ENCODE measurements at regions not wholly inside any gene's neighbourhood (a gene's known extent, or its start where the extent isn't known, plus 50 kb on each side); places are given as distances from the start of the nearest gene placed in this dataset.

DNA sequence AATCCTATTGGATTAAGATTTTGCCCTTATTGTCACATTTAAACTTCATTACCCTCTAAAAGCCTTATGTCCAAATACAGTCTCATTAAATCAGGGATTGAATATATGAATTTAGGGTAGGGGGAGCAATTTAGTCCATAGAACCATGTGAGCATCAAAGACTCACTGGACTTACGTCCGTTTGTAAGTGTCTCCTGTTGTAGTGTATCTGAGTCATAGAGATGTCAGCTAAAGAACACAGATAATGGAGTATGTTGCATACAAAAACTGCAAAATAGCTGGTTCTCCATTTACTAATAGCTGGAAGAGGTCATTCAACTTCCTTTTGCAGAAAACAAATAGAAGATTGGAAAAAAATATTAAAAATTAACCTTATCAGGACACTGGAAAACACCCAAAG is 599.1 kb upstream of the SOX9 start:
- H3K27me3 ChIP-seq, result no peaks in the 10 kb centered on the region
- DNase-seq (ENCODE audit: low spot score), result no peak
- WGBS (ENCODE audit: low lambda C conversion rate, missing lambda C conversion rate), result 82% methylated on average over 2 of the region's 2 CpGs

DNA sequence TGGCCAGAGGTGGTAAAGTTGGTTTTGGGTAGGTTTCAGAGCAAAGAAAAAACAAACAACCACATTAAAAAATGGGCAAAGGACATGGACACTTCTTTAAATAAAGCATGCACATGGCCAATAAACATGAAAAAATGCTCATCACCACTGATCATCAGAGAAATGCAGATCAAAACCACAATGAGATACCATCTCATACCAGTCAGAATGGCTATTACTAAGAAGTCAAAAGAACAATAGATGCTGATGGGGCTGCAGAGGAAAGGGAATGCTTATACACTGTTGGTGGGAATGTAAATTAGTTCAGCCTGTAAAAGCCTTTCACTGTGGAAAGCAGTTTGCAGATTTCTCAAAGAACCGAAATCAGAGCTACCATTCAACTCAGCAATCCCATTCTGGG is 598.4 kb upstream of the SOX9 start:
- H2AFZ ChIP-seq, result no peak overlapping the region
- 73% methylated on average over 1 of the region's 1 CpG for WGBS (ENCODE audit: low lambda C conversion rate, missing lambda C conversion rate)
- DNase-seq (ENCODE audit: low spot score), result no peak
- H3K36me3 ChIP-seq (replicated peaks; ENCODE audit: insufficient read depth, low read depth), result no peaks in the 10 kb centered on the region
- H3K79me2 ChIP-seq, result no peaks in the 10 kb centered on the region
- H3K4me1 ChIP-seq (ENCODE audit: insufficient read depth), result no peaks in the 10 kb centered on the region
- H3K4me2 ChIP-seq, result no peak overlapping the region
- H3K9me3 ChIP-seq (ENCODE audit: low read depth), result no peaks in the 10 kb centered on the region
- no peaks in the 10 kb centered on the region for H3K27me3 ChIP-seq
- no peaks in the 10 kb centered on the region for H3K9me2 ChIP-seq (replicated peaks; ENCODE audit: insufficient read depth)
- H4K20me1 ChIP-seq (ENCODE audit: insufficient read depth, poor library complexity, severe bottlenecking), result no peaks in the 10 kb centered on the region
- H3K4me3 ChIP-seq, result no peak overlapping the region
- H3K27ac ChIP-seq, result no peak overlapping the region
- TF ChIP-seq EZH2 (IDR thresholded peaks at IDR 0.05; ENCODE audit: borderline replicate concordance) (no peak), EZH2phosphoT487 (IDR thresholded peaks at IDR 0.05; ENCODE audit: low read depth, severe bottlenecking, unreplicated experiment) (no peak)
- TF ChIP-seq, protein P1, sequence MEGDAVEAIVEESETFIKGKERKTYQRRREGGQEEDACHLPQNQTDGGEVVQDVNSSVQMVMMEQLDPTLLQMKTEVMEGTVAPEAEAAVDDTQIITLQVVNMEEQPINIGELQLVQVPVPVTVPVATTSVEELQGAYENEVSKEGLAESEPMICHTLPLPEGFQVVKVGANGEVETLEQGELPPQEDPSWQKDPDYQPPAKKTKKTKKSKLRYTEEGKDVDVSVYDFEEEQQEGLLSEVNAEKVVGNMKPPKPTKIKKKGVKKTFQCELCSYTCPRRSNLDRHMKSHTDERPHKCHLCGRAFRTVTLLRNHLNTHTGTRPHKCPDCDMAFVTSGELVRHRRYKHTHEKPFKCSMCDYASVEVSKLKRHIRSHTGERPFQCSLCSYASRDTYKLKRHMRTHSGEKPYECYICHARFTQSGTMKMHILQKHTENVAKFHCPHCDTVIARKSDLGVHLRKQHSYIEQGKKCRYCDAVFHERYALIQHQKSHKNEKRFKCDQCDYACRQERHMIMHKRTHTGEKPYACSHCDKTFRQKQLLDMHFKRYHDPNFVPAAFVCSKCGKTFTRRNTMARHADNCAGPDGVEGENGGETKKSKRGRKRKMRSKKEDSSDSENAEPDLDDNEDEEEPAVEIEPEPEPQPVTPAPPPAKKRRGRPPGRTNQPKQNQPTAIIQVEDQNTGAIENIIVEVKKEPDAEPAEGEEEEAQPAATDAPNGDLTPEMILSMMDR (IDR thresholded peaks at IDR 0.05; ENCODE audit: poor library complexity), result no peak

More for the DNA sequence above, 599.1 kb upstream of the SOX9 start:
- no peaks in the 10 kb centered on the region for H3K36me3 ChIP-seq (replicated peaks; ENCODE audit: insufficient read depth, low read depth)
- no peak overlapping the region for H3K4me3 ChIP-seq
- no peaks in the 10 kb centered on the region for H3K9me3 ChIP-seq (ENCODE audit: low read depth)
- no peaks in the 10 kb centered on the region for H3K4me1 ChIP-seq (ENCODE audit: insufficient read depth)
- H3K4me2 ChIP-seq, result no peak overlapping the region
- no peaks in the 10 kb centered on the region for H4K20me1 ChIP-seq (ENCODE audit: insufficient read depth, poor library complexity, severe bottlenecking)
- no peaks in the 10 kb centered on the region for H3K9me2 ChIP-seq (replicated peaks; ENCODE audit: insufficient read depth)
- no peak overlapping the region for H2AFZ ChIP-seq
- H3K27ac ChIP-seq, result no peak overlapping the region
- TF ChIP-seq, protein P1 (IDR thresholded peaks at IDR 0.05; ENCODE audit: poor library complexity), result no peak
- no peak for TF ChIP-seq EZH2 (IDR thresholded peaks at IDR 0.05; ENCODE audit: borderline replicate concordance)
- TF ChIP-seq EZH2phosphoT487 (IDR thresholded peaks at IDR 0.05; ENCODE audit: low read depth, severe bottlenecking, unreplicated experiment), result no peak
- H3K79me2 ChIP-seq, result no peaks in the 10 kb centered on the region

DNA sequence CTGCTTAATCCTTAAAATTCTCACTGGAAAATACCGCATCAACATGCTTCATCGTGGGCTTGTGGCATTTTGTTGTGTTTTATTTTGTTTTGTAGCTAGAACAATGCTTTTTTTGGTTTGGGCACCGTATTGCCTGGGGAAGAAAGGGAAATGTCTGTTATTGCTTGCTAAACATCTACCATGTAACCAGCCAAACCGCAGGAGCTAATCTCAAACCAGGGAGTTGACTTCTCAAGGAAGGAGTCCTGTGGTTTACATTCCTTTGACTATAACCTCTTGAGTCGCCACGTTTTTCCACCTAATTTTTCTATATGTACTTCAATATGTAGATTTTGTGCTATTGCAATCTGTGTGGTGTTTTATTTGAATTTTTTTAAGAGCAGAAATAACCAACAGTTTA is 593.5 kb upstream of the SOX9 start:
- no peak overlapping the region for H2AFZ ChIP-seq
- H3K27me3 ChIP-seq, result peaks cover 3% of the 10 kb centered on the region
- H4K20me1 ChIP-seq (ENCODE audit: insufficient read depth, poor library complexity, severe bottlenecking), result no peaks in the 10 kb centered on the region
- no peak for TF ChIP-seq EZH2phosphoT487 (IDR thresholded peaks at IDR 0.05; ENCODE audit: low read depth, severe bottlenecking, unreplicated experiment)
- no peak for TF ChIP-seq EZH2 (IDR thresholded peaks at IDR 0.05; ENCODE audit: borderline replicate concordance)
- TF ChIP-seq, protein P1 (IDR thresholded peaks at IDR 0.05; ENCODE audit: poor library complexity), result no peak
- H3K9me2 ChIP-seq (replicated peaks; ENCODE audit: insufficient read depth), result no peaks in the 10 kb centered on the region
- no peaks in the 10 kb centered on the region for H3K36me3 ChIP-seq (replicated peaks; ENCODE audit: insufficient read depth, low read depth)
- no peaks in the 10 kb centered on the region for H3K9me3 ChIP-seq (ENCODE audit: low read depth)
- no peak overlapping the region for H3K4me2 ChIP-seq
- no peak for DNase-seq (ENCODE audit: low spot score)
- H3K4me3 ChIP-seq, result no peak overlapping the region
- H3K4me1 ChIP-seq (ENCODE audit: insufficient read depth), result no peaks in the 10 kb centered on the region
- H3K79me2 ChIP-seq, result no peaks in the 10 kb centered on the region
- 80% methylated on average over 6 of the region's 6 CpGs for WGBS (ENCODE audit: low lambda C conversion rate, missing lambda C conversion rate)
- no peak overlapping the region for H3K27ac ChIP-seq

DNA sequence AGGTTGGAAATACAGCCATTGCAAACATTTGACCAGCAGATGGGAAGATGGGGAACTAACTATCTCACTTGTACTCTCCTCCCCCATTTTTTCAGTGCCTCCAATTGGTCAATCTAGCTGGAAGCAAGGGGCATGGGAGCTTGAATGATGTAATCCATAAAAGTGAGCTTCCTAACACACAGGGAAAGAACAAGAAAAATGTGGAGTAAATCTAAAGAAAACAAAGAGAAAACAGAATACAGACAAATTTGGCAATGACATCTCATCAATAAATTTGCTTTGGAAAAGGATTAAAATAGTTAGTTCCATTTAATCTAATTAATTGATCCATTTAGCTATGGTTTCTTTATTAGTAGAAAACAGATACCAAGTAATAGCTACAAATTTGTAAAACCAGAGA is 592.6 kb upstream of the SOX9 start:
- no peak for DNase-seq (ENCODE audit: low spot score)
- Histone ChIP-seq H2AFZ (no peak overlapping the region), H4K20me1 (ENCODE audit: insufficient read depth, poor library complexity, severe bottlenecking) (no peaks in the 10 kb centered on the region), H3K4me2 (no peak overlapping the region), H3K4me3 (no peak overlapping the region), H3K27ac (no peak overlapping the region), H3K9me2 (replicated peaks; ENCODE audit: insufficient read depth) (no peaks in the 10 kb centered on the region), H3K79me2 (no peaks in the 10 kb centered on the region), H3K9me3 (ENCODE audit: low read depth) (no peaks in the 10 kb centered on the region), H3K36me3 (replicated peaks; ENCODE audit: insufficient read depth, low read depth) (no peaks in the 10 kb centered on the region), H3K27me3 (peaks cover 3% of the 10 kb centered on the region), H3K4me1 (ENCODE audit: insufficient read depth) (no peaks in the 10 kb centered on the region)
- TF ChIP-seq EZH2phosphoT487 (IDR thresholded peaks at IDR 0.05; ENCODE audit: low read depth, severe bottlenecking, unreplicated experiment) (no peak), EZH2 (IDR thresholded peaks at IDR 0.05; ENCODE audit: borderline replicate concordance) (no peak)
- TF ChIP-seq, protein P1 (IDR thresholded peaks at IDR 0.05; ENCODE audit: poor library complexity), result no peak

Data from hepatocyte (in vitro differentiated cells).